ENCODE measurements at regions not wholly inside any gene's neighbourhood (a gene's known extent, or its start where the extent isn't known, plus 50 kb on each side); places are given as distances from the start of the nearest gene placed in this dataset.

GRCh38 chr16:26787924-26788323 lies 278.8 kb upstream of the C16orf82 start (continued):
- TF ChIP-seq ELF1 (tag; IDR thresholded peaks at IDR 0.05) (peak; percentile 52), TOE1 (IDR thresholded peaks at IDR 0.05; ENCODE audit: borderline replicate concordance) (peak; percentile 80; the same call in 1 of the 2 replicates), TOE1 (CRISPR knock-in tag; IDR thresholded peaks at IDR 0.05; ENCODE audit: borderline replicate concordance, low read depth) (no peak), FOXP1 (CRISPR knock-in tag; IDR thresholded peaks at IDR 0.05) (no peak), HCFC1 (IDR thresholded peaks at IDR 0.05; ENCODE audit: low read depth, low read length) (peak; percentile 78), ZNF316 (IDR thresholded peaks at IDR 0.05) (peak; percentile 20; the same call in 1 of the 2 replicates), USF2 (CRISPR knock-in tag; IDR thresholded peaks at IDR 0.05) (peak; percentile 90), PREB (CRISPR knock-in tag; IDR thresholded peaks at IDR 0.05) (no peak)

GRCh38 chr16:26791169-26791568 lies 275.6 kb upstream of the C16orf82 start:
- in situ Hi-C loops (cut with MboI) (no loop called here), intact Hi-C loops (cut with micrococcal nuclease) (no loop called here)
- H3K9me1 ChIP-seq (ENCODE audit: control insufficient read depth, insufficient read depth, low read length), result no peaks in the 10 kb centered on the region
- no peaks in the 10 kb centered on the region for H4K20me1 ChIP-seq (replicated peaks; ENCODE audit: control insufficient read depth, insufficient read depth, low read length)
- ChIA-PET CTCF (ENCODE audit: low intra/inter-chr PET ratio) (no interaction called here), POLR2A (no interaction called here)
- H3K27me3 ChIP-seq (ENCODE audit: control insufficient read depth in 2 of 2, insufficient read depth in 2 of 2, low read length in 2 of 2), result no peaks in the 10 kb centered on the region
- TF ChIP-seq XRCC4 (IDR thresholded peaks at IDR 0.05; ENCODE audit: extremely low read depth, insufficient read depth, insufficient read length), result no peak
- no peak for TF ChIP-seq THRAP3 (IDR thresholded peaks at IDR 0.05; ENCODE audit: borderline replicate concordance)
- no peak for TF ChIP-seq TFE3 (CRISPR knock-in tag; IDR thresholded peaks at IDR 0.05)
- no peak for TF ChIP-seq NR3C1 (CRISPR knock-in tag; IDR thresholded peaks at IDR 0.05)
- TF ChIP-seq HMBOX1 (IDR thresholded peaks at IDR 0.05), result no peak
- no peak overlapping the region for H2AFZ ChIP-seq (ENCODE audit: low read depth, low read length)
- no peak overlapping the region for H3K27ac ChIP-seq (ENCODE audit: extremely low read depth, low read depth, low read length)
- H3K4me3 ChIP-seq, result no peak overlapping the region
- no peak for FAIRE-seq
- no peaks in the 10 kb centered on the region for H3K36me3 ChIP-seq (ENCODE audit: control insufficient read depth, insufficient read depth, low read length)
- 0% methylated on average over 6 of the region's 6 CpGs for WGBS (ENCODE audit: insufficient coverage, low coverage, missing lambda C conversion rate)
- ATAC-seq, result no peak
- no peak overlapping the region for H3K4me2 ChIP-seq (ENCODE audit: insufficient read depth, low read length)
- H3K79me2 ChIP-seq (ENCODE audit: control insufficient read depth, insufficient read depth, low read length), result no peaks in the 10 kb centered on the region
- BruUV-seq (replicated peaks), result no TSS peak
- no peaks in the 10 kb centered on the region for H3K9me3 ChIP-seq (replicated peaks; ENCODE audit: control insufficient read depth, insufficient read depth, low read depth, low read length)
- no peaks in the 10 kb centered on the region for H3K4me1 ChIP-seq (replicated peaks in 1 of 2; ENCODE audit: control insufficient read depth in 2 of 2, insufficient read depth in 2 of 2, low read length in 2 of 2)
- H3K9ac ChIP-seq (ENCODE audit: insufficient read depth in 1 of 2, low read depth in 2 of 2, low read length in 2 of 2), result no peak overlapping the region
- DNase-seq (ENCODE audit: extremely low read depth in 1 of 4, low spot score in 3 of 4), result no peak
